H7 (cell line): ENCODE measurements at regions not wholly inside any gene's neighbourhood (a gene's known extent, or its start where the extent isn't known, plus 50 kb on each side); places are given as distances from the start of the nearest gene placed in this dataset.
"Not testable (repeated sequence)": the region's sequence is repeated elsewhere in the genome, so short reads cannot be mapped to it uniquely, and the experiment has no call there.

Source experiments
- DNase-seq: peaks from one replicate; pipeline ENCODE4 v3.0.0; 2012
- H3K27me3 ChIP-seq: 2 replicates; pipeline ENCODE4 v1.6.0; 2011; ENCODE audit warnings: mild to moderate bottlenecking, low read length; ENCODE audit not compliant: control insufficient read depth, insufficient read depth
- H3K36me3 ChIP-seq: replicated peaks from 2 replicates; pipeline ENCODE4 v1.5.1; 2011; ENCODE audit warnings: low read length; ENCODE audit not compliant: control insufficient read depth, insufficient read depth
- H3K4me3 ChIP-seq: 2 replicates; pipeline ENCODE4 v1.5.1; 2011; ENCODE audit warnings: low read depth, mild to moderate bottlenecking, control low read depth, low read length, moderate library complexity; ENCODE audit not compliant: insufficient read depth

- no peak overlapping the region for H3K4me3 ChIP-seq
- H3K27me3 ChIP-seq, result no peaks in the 10 kb centered on the region
- no peaks in the 10 kb centered on the region for H3K36me3 ChIP-seq
- no peak for DNase-seq
Measured at GRCh38 chr9:38518826-38519225, 94.6 kb upstream of the IGFBPL1 start.

- not testable (repeated sequence) for H3K4me3 ChIP-seq, DNase-seq, H3K36me3 ChIP-seq, H3K27me3 ChIP-seq
Measured at GRCh38 chr9:38516273-38516672, 92.0 kb upstream of the IGFBPL1 start.

DNA sequence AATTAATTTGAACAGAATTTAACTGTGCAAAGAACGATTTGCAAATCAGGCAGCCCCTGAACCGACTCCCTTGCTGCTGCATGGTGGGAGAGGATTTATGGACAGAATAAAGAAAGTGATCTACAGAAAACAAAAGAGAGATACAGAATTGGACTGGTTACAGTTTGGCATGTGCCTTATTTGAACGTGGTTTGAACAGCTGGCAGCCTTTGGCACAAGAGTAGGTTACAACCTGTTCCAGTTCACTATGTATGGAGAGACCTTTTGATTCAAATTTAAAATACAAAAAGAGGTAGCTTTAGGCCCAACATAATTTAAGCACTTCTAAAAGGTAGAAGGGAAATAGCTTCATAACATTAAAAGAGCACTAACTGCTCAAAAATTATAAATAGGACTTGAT, 90.8 kb upstream of the IGFBPL1 start:
- not testable (repeated sequence) for H3K4me3 ChIP-seq, H3K36me3 ChIP-seq, DNase-seq, H3K27me3 ChIP-seq

DNA sequence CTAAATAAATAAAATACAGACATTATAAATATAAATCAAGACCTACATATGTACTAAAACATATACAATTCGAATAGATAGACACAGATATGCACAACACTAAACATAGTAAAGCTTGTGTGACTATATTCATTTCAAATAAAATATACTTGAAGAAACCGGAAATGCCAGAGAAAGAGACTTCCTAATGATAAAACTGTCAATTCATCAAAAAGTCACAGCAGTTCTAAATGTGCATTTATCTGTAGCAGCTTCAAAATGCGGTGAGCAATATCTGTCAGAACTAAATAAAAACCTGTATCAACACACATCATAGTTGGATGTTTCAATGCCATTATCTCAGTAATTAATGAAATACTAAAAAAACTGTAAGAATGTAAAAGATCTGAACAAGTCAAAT, 86.1 kb upstream of the IGFBPL1 start:
- H3K36me3 ChIP-seq, result not testable (repeated sequence)

GRCh38 chr9:38507587-38507986, 83.3 kb upstream of the IGFBPL1 start:
- Histone ChIP-seq H3K27me3 (no peaks in the 10 kb centered on the region), H3K4me3 (no peak overlapping the region)

More for the DNA sequence above, 86.1 kb upstream of the IGFBPL1 start:
- not testable (repeated sequence) for DNase-seq, H3K4me3 ChIP-seq, H3K27me3 ChIP-seq

DNA sequence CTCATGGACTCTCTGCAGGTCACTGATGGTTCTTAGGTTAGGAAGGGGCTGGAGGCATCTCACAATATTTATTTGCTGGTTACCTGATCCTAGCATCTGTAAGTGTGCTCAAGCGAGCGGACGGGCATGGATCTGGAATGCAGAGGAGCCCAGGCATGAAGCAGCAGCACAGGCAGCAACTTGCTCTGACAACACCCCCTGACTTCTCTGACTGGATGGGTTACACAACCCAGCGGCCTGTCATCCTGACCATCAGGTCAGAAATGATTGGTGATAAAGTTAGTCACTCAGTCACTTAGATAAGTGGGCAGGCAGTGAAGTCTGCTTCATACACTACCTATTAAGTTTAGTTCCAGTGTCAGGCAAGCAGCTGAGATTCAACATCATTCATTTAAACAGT, 75.9 kb upstream of the IGFBPL1 start:
- DNase-seq, H3K27me3 ChIP-seq, H3K4me3 ChIP-seq, H3K36me3 ChIP-seq: not testable (repeated sequence)

More at GRCh38 chr9:38507587-38507986, 83.3 kb upstream of the IGFBPL1 start:
- DNase-seq, result no peak
- no peaks in the 10 kb centered on the region for H3K36me3 ChIP-seq

GRCh38 chr9:38498551-38498950, 74.3 kb upstream of the IGFBPL1 start:
- not testable (repeated sequence) for H3K36me3 ChIP-seq, H3K4me3 ChIP-seq, H3K27me3 ChIP-seq, DNase-seq

GRCh38 chr9:38489057-38489456, 64.8 kb upstream of the IGFBPL1 start:
- DNase-seq, result peak; percentile 39
- no peaks in the 10 kb centered on the region for H3K36me3 ChIP-seq
- no peaks in the 10 kb centered on the region for H3K27me3 ChIP-seq
- no peak overlapping the region for H3K4me3 ChIP-seq

GRCh38 chr9:38488156-38488698, 64.0 kb upstream of the IGFBPL1 start:
- Histone ChIP-seq H3K27me3 (no peaks in the 10 kb centered on the region), H3K36me3 (no peaks in the 10 kb centered on the region), H3K4me3 (no peak overlapping the region)
- DNase-seq, result no peak

- not testable (repeated sequence) for H3K4me3 ChIP-seq
Measured at GRCh38 chr9:38487418-38488155, 63.3 kb upstream of the IGFBPL1 start.

GRCh38 chr9:38486837-38487236, 62.6 kb upstream of the IGFBPL1 start:
- Histone ChIP-seq H3K27me3 (no peaks in the 10 kb centered on the region), H3K36me3 (no peaks in the 10 kb centered on the region), H3K4me3 (no peak overlapping the region)
- DNase-seq, result peak; percentile 33

More at GRCh38 chr9:38487418-38488155, 63.3 kb upstream of the IGFBPL1 start:
- peak; percentile 30 for DNase-seq
- not testable (repeated sequence) for H3K36me3 ChIP-seq, H3K27me3 ChIP-seq

DNA sequence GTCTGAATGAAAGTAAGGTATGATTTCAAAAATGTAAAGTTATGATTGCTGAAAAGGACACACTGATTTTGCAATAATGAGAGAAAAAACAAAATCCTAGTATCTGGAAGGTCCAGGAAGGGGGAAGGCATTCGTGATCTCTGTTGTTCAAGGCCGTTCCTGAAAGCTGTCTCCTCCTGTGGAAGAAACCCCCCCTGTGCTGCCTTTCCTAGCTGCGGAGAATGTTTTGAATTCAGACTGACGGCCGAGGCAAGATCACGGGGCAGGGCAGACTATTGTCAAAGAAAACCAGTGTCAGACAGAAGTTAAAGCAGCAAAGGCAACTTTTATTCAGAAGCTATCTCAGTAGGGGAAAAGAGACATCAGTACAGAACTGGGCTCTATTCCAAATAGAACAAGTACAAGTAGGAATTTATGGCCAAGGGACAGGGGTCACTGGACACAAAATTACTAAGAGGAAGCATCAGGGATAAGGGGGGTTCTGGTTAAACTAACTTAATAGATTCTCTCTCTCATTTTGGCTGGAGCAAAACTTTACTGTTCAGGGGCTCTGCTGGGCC, 61.9 kb upstream of the IGFBPL1 start:
- no peaks in the 10 kb centered on the region for H3K36me3 ChIP-seq
- no peak overlapping the region for H3K4me3 ChIP-seq
- DNase-seq, result peak; percentile 24
- H3K27me3 ChIP-seq, result no peaks in the 10 kb centered on the region

DNA sequence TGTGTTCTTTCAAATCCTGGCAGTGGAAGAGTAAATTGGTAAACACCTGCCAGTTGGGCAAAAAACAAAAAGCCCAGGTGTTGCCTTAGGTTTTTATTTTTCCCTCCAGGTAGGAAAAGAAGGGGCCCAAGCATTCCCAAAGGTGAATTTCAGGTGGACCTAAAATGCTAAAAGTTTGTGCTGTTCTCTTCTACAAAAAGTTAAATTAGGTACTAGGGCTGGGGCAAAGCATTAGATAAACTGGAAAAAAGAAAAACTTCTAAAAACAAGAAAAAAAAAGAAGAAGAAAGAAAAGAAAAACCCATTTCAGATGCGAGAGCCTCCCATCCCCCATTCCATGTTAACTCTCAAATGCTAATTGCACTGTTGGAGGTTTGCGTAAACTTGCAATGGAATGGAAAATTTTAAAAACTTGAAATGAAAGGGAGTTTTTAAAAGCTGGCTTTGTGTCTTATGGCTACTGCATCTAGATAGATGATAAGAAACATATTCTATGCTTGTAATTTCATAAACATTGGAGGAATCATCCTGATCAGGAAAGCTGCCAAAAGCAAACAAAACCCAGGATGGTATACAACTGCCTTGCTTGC, 59.9 kb upstream of the IGFBPL1 start:
- peak; percentile 30 for DNase-seq
- not testable (repeated sequence) for H3K27me3 ChIP-seq, H3K4me3 ChIP-seq, H3K36me3 ChIP-seq

GRCh38 chr9:38482918-38483592, 58.8 kb upstream of the IGFBPL1 start:
- no peaks in the 10 kb centered on the region for H3K27me3 ChIP-seq
- peak; percentile 35 for DNase-seq
- no peaks in the 10 kb centered on the region for H3K36me3 ChIP-seq
- no peak overlapping the region for H3K4me3 ChIP-seq
